ENCODE measurements at regions not wholly inside any gene's neighbourhood (a gene's known extent, or its start where the extent isn't known, plus 50 kb on each side); places are given as distances from the start of the nearest gene placed in this dataset.
"Not testable (repeated sequence)": the region's sequence is repeated elsewhere in the genome, so short reads cannot be mapped to it uniquely, and the experiment has no call there.

GRCh38 chr5:18792145-18792544 lies 1157.9 kb downstream of the TAF11L14 start:
- DNase-seq (ENCODE audit: extremely low spot score, unreplicated experiment), result no peak
- TF ChIP-seq, protein P1, sequence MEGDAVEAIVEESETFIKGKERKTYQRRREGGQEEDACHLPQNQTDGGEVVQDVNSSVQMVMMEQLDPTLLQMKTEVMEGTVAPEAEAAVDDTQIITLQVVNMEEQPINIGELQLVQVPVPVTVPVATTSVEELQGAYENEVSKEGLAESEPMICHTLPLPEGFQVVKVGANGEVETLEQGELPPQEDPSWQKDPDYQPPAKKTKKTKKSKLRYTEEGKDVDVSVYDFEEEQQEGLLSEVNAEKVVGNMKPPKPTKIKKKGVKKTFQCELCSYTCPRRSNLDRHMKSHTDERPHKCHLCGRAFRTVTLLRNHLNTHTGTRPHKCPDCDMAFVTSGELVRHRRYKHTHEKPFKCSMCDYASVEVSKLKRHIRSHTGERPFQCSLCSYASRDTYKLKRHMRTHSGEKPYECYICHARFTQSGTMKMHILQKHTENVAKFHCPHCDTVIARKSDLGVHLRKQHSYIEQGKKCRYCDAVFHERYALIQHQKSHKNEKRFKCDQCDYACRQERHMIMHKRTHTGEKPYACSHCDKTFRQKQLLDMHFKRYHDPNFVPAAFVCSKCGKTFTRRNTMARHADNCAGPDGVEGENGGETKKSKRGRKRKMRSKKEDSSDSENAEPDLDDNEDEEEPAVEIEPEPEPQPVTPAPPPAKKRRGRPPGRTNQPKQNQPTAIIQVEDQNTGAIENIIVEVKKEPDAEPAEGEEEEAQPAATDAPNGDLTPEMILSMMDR (conservative IDR thresholded peaks at IDR 0.05), result no peak
- Mint-ChIP-seq H3K4me1 (ENCODE audit: unreplicated experiment) (no peaks in the 10 kb centered on the region), H3K27me3 (no peaks in the 10 kb centered on the region), H3K4me3 (no peak overlapping the region), H3K27ac (no peak overlapping the region), H3K9me3 (no peaks in the 10 kb centered on the region), H3K36me3 (no peaks in the 10 kb centered on the region)

DNA sequence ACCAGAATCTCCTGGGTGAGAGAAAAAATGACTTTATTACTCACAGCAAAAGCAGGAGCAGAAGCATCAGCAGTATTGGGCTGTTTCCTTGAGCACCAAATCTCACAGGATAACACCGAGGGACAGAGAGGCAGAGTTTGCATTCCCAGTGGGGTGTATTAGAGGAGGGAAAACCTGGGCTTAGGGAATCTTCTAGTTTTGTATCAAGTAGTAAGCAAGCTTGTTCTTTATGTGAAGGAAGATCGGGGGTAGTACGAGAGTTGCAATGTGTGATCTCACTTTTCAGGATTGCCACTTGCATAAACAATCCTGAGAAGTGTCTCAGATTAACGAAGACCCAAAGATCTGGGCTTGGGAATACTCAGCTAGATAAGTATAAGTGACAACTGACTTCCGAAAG lies 1163.0 kb downstream of the TAF11L14 start:
- Mint-ChIP-seq H3K27ac (no peak overlapping the region), H3K9me3 (no peaks in the 10 kb centered on the region), H3K4me1 (ENCODE audit: unreplicated experiment) (no peaks in the 10 kb centered on the region), H3K36me3 (no peaks in the 10 kb centered on the region), H3K4me3 (no peak overlapping the region), H3K27me3 (no peaks in the 10 kb centered on the region)
- DNase-seq (ENCODE audit: extremely low spot score, unreplicated experiment), result no peak
- TF ChIP-seq, protein P1 (conservative IDR thresholded peaks at IDR 0.05), result no peak

DNA sequence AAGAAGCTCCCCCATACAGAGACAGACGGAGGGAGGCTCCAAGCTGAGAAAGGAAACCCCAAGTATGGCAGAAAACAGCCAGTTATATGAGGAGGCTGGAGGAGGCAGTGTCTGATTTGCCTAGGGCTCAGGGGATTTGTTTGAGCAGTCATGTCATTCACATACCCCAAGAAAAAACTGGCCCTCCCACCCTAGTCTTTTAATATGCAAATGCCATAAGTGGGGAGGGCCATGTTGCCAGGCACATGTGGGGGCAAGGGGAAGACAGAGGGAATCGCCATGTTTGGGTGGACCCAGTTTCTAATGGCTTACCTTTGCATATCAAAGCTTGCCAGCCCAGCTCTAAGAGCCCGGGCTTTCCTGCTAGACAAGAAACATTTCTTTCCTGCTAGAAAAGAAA lies 1163.8 kb downstream of the TAF11L14 start:
- Mint-ChIP-seq H3K9me3 (no peaks in the 10 kb centered on the region), H3K4me1 (ENCODE audit: unreplicated experiment) (no peaks in the 10 kb centered on the region), H3K27ac (no peak overlapping the region), H3K27me3 (no peaks in the 10 kb centered on the region), H3K36me3 (no peaks in the 10 kb centered on the region), H3K4me3 (no peak overlapping the region)
- TF ChIP-seq, protein P1 (conservative IDR thresholded peaks at IDR 0.05), result no peak
- no peak for DNase-seq (ENCODE audit: extremely low spot score, unreplicated experiment)

GRCh38 chr5:18799482-18800128 lies 1165.3 kb downstream of the TAF11L14 start:
- no peak overlapping the region for H3K27ac Mint-ChIP-seq

DNA sequence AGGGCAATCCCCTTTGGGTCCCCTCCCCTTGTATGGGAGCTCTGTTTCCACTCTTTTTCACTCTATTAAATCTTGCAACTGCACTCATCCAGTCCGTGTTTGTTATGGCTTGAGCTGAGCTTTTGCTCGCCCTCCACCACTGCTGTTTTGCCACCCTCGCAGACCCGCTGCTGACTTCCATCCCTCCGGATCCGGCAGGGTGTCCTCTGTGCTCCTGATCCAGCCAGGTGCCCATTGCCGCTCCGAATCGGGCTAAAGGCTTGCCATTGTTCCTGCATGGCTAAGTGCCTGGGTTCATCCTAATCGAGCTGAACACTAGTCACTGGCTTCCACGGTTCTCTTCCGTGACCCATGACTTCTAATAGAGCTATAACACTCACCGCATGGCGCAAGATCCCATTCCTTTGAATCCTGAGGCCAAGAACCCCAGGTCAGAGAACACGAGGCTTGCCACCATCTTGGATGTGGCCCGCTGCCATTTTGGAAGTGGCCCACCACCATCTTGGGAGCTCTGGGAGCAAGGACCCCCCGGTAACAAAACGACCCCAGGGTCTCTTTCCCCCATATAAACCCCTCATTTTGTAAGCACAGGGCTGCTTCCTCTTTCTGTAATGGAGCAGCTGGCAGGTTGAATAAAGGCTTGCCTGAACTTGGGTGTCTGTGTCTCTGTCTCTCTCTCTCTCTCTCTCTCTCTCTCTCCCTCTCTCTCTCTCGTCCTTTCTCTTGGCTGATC lies 1166.2 kb downstream of the TAF11L14 start:
- Mint-ChIP-seq H3K27me3 (no peaks in the 10 kb centered on the region), H3K27ac (no peak overlapping the region), H3K4me3 (no peak overlapping the region), H3K36me3 (no peaks in the 10 kb centered on the region), H3K4me1 (ENCODE audit: unreplicated experiment) (no peaks in the 10 kb centered on the region), H3K9me3 (no peaks in the 10 kb centered on the region)
- DNase-seq (ENCODE audit: extremely low spot score, unreplicated experiment), result no peak
- TF ChIP-seq, protein P1 (conservative IDR thresholded peaks at IDR 0.05), result no peak

More at GRCh38 chr5:18799482-18800128, 1165.3 kb downstream of the TAF11L14 start:
- Mint-ChIP-seq H3K36me3 (no peaks in the 10 kb centered on the region), H3K4me1 (ENCODE audit: unreplicated experiment) (no peaks in the 10 kb centered on the region), H3K4me3 (no peak overlapping the region), H3K9me3 (no peaks in the 10 kb centered on the region), H3K27me3 (no peaks in the 10 kb centered on the region)
- TF ChIP-seq, protein P1 (conservative IDR thresholded peaks at IDR 0.05), result no peak
- no peak for DNase-seq (ENCODE audit: extremely low spot score, unreplicated experiment)

DNA sequence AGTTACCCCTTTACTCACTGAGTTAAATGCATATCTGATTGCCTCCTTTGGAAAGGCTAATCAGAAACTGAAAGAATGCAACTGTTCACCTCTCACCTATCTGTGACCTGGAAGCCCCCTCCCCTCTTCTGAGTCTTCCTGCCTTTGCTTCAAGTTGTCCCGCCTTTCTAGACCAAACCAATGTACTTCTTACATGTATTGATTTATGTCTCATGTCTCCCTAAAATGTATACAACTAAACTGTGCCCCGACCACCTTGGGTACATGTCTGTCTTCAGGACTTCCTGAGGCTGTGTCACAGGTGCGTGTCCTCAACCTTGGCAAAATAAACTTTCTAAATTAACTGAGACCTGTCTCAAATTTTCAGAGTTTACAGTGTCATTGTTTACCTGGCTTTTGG lies 1167.2 kb downstream of the TAF11L14 start:
- not testable (repeated sequence) for H3K27me3 Mint-ChIP-seq; H3K9me3 Mint-ChIP-seq; H3K27ac Mint-ChIP-seq; DNase-seq (ENCODE audit: extremely low spot score, unreplicated experiment); H3K36me3 Mint-ChIP-seq; H3K4me3 Mint-ChIP-seq; H3K4me1 Mint-ChIP-seq (ENCODE audit: unreplicated experiment)
